Peyer's patch (tissue), 4 donors: ENCODE measurements at regions not wholly inside any gene's neighbourhood (a gene's known extent, or its start where the extent isn't known, plus 50 kb on each side); places are given as distances from the start of the nearest gene placed in this dataset.

Source experiments
- DNase-seq, 3 donors: peaks; one replicate each; pipeline ENCODE4 v3.0.0-alpha.2; 2017 to 2019
- H3K27ac ChIP-seq, 4 donors: fragments of 200-600 bp; sonication (generic); one replicate each; pipeline ENCODE4 v1.5.1; 2016 to 2019
- H3K27me3 ChIP-seq, 2 donors: fragments of 200-600 bp; sonication (generic); one replicate each; pipeline ENCODE4 v1.5.1; 2019
- H3K36me3 ChIP-seq, 3 donors: fragments of 200-600 bp; sonication (generic); one replicate each; pipeline ENCODE4 v1.5.1; 2016 to 2019
- H3K4me1 ChIP-seq, 4 donors: fragments of 200-600 bp; sonication (generic); one replicate each; pipeline ENCODE4 v1.5.1; 2016 to 2019
- H3K4me3 ChIP-seq, 4 donors: fragments of 200-600 bp; sonication (generic); 1 replicate in 3 of 4; 2 replicates in 1 of 4; pipeline ENCODE4 v1.5.1; 2016 to 2019; ENCODE audit warnings: mild to moderate bottlenecking in 1 of 4
- H3K9me3 ChIP-seq, 4 donors: fragments of 200-600 bp; sonication (generic); one replicate each; pipeline ENCODE4 v1.5.1; 2016 to 2019; ENCODE audit warnings: mild to moderate bottlenecking in 1 of 4
- POLR2A ChIP-seq, 2 donors: fragments of 450-650 bp; IDR thresholded peaks; one replicate each; pipeline ENCODE4 v1.5.1; 2017; ENCODE audit warnings: antibody characterized with exemption in 2 of 2, mild to moderate bottlenecking in 2 of 2, moderate library complexity in 2 of 2
- TF ChIP-seq, protein P1 (sequence below), 6 experiments: fragments of 450-650 bp in 4 of 6; fragments of 200-600 bp in 2 of 6; sonication (generic) in 1 of 6; IDR thresholded peaks; one replicate each; pipeline ENCODE4 v1.5.1; 2017 to 2019; ENCODE audit warnings: antibody characterized with exemption in 6 of 6, mild to moderate bottlenecking in 3 of 6, moderate library complexity in 1 of 6

DNA sequence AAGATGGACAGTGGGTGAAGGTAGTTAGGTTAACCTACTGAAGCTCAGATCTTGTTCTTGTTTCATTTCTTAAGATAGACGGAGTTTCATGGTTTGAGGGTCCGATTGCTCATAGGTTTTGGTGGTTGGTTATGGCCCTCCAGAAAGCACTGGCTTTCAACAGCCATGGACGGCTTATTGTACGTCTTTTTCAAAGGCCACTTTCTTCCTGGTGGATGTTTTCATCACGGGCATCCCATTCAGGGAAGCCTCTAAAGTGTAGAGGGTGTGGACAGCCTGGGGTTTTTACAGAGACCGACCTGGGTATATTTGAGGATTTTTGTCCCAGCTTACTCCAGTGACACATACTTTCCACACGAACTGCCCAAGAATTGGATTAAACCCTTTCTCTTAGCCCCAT, 132.7 kb upstream of the ONECUT1 start:
- Histone ChIP-seq H3K4me3 (no peak overlapping the region), H3K9me3 (no peaks in the 10 kb centered on the region), H3K36me3 (no peaks in the 10 kb centered on the region), H3K27ac (no peak overlapping the region), H3K27me3 (no peaks in the 10 kb centered on the region), H3K4me1 (no peaks in the 10 kb centered on the region)
- TF ChIP-seq, protein P1, sequence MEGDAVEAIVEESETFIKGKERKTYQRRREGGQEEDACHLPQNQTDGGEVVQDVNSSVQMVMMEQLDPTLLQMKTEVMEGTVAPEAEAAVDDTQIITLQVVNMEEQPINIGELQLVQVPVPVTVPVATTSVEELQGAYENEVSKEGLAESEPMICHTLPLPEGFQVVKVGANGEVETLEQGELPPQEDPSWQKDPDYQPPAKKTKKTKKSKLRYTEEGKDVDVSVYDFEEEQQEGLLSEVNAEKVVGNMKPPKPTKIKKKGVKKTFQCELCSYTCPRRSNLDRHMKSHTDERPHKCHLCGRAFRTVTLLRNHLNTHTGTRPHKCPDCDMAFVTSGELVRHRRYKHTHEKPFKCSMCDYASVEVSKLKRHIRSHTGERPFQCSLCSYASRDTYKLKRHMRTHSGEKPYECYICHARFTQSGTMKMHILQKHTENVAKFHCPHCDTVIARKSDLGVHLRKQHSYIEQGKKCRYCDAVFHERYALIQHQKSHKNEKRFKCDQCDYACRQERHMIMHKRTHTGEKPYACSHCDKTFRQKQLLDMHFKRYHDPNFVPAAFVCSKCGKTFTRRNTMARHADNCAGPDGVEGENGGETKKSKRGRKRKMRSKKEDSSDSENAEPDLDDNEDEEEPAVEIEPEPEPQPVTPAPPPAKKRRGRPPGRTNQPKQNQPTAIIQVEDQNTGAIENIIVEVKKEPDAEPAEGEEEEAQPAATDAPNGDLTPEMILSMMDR (IDR thresholded peaks at IDR 0.05), result no peak
- TF ChIP-seq POLR2A (IDR thresholded peaks at IDR 0.05), result no peak
- no peak for DNase-seq

DNA sequence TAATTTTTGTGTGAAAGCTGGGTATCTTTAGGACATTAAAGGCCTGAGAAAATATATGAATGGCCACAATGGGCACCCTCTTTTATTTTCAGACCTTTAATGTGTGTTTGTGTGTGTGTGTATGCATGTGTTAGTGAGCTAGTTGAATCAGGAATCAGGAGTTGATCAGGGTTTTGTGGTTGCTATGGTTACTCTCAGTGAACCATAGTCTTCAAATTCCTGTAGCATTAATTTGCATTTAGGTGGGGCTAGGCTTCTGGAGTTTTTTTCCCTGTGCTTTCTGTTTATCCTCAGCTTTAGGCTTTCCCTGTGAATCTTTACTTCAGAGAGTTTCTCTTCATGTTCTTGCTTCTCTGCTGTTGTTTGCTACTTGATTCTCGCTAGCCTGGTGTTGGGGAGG, 122.0 kb upstream of the ONECUT1 start:
- TF ChIP-seq, protein P1 (IDR thresholded peaks at IDR 0.05), result no peak
- TF ChIP-seq POLR2A (IDR thresholded peaks at IDR 0.05), result no peak
- no peaks in the 10 kb centered on the region for H3K36me3 ChIP-seq
- H3K9me3 ChIP-seq, result no peaks in the 10 kb centered on the region
- H3K27ac ChIP-seq, result no peak overlapping the region
- no peak overlapping the region for H3K4me3 ChIP-seq
- DNase-seq, result no peak
- H3K27me3 ChIP-seq, result no peaks in the 10 kb centered on the region
- no peaks in the 10 kb centered on the region for H3K4me1 ChIP-seq

DNA sequence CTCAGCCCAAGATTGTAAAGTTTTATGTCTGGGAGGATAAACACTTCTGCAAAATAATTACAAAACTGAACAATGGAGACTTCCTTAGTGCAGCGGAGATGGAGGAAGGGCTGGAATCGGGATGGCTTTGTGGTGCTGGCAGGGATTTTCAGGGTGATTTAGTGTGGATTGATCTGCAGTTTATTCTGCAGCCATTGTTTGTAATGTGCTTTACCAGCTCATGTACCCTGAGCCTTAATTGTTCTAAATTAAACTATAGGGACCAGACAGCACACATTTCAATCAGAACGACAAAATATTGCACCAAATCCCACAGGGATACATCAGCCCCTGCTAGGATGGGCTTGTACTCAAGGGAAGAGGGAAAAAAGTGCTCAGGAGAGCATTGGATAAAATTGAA, 103.2 kb upstream of the ONECUT1 start:
- Histone ChIP-seq H3K4me1 (no peaks in the 10 kb centered on the region), H3K27me3 (no peaks in the 10 kb centered on the region), H3K4me3 (no peak overlapping the region), H3K27ac (no peak overlapping the region), H3K9me3 (no peaks in the 10 kb centered on the region), H3K36me3 (no peaks in the 10 kb centered on the region)
- DNase-seq, result no peak
- no peak for TF ChIP-seq POLR2A (IDR thresholded peaks at IDR 0.05)
- TF ChIP-seq, protein P1 (IDR thresholded peaks at IDR 0.05), result no peak

DNA sequence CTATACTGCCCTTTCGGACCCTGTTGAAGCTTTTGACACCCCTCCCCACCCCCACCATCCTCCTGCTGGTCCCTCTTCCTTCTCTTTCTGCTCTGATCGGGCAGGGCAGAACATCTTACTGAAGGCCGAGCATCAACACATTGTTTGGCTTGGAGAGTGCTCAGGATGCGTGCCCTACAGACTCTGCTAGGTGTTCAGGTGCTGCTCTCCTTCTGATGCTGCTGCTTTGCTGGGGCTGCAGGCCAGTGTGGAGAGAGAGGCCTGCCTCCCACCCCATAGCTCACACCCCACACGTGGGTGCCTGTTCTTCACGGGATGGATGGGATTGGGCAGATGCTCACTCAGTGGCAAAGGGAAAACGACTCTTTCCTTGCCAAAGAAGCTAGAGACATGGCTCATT, 89.8 kb upstream of the ONECUT1 start:
- Histone ChIP-seq H3K27me3 (no peaks in the 10 kb centered on the region), H3K9me3 (no peaks in the 10 kb centered on the region), H3K36me3 (no peaks in the 10 kb centered on the region), H3K4me3 (no peak overlapping the region), H3K27ac (no peak overlapping the region), H3K4me1 (no peaks in the 10 kb centered on the region)
- TF ChIP-seq, protein P1 (IDR thresholded peaks at IDR 0.05), result no peak
- TF ChIP-seq POLR2A (IDR thresholded peaks at IDR 0.05), result no peak
- no peak for DNase-seq

DNA sequence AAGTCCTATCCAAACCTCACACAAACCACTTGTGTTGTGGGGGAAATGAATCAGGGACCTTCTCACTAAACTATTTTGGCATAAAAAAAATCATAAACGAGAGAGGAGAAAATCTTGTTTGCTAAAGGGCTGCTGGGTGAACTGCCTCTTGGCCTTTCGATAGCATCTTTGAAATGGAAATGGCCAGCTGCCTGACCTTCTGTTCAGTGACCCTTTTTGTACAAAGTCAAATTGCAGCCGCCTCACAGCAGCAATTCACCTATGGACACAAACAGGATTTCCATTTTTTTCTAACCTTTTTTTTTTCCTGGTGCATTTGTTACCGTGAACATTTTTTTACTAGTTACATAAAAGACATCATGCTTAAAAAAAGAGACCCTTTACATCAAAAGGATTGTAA, 89.0 kb upstream of the ONECUT1 start:
- TF ChIP-seq, protein P1 (IDR thresholded peaks at IDR 0.05), result no peak
- no peak for TF ChIP-seq POLR2A (IDR thresholded peaks at IDR 0.05)
- no peaks in the 10 kb centered on the region for H3K4me1 ChIP-seq
- H3K36me3 ChIP-seq, result no peaks in the 10 kb centered on the region
- no peaks in the 10 kb centered on the region for H3K27me3 ChIP-seq
- no peak overlapping the region for H3K4me3 ChIP-seq
- H3K9me3 ChIP-seq, result no peaks in the 10 kb centered on the region
- no peak for DNase-seq
- no peak overlapping the region for H3K27ac ChIP-seq

DNA sequence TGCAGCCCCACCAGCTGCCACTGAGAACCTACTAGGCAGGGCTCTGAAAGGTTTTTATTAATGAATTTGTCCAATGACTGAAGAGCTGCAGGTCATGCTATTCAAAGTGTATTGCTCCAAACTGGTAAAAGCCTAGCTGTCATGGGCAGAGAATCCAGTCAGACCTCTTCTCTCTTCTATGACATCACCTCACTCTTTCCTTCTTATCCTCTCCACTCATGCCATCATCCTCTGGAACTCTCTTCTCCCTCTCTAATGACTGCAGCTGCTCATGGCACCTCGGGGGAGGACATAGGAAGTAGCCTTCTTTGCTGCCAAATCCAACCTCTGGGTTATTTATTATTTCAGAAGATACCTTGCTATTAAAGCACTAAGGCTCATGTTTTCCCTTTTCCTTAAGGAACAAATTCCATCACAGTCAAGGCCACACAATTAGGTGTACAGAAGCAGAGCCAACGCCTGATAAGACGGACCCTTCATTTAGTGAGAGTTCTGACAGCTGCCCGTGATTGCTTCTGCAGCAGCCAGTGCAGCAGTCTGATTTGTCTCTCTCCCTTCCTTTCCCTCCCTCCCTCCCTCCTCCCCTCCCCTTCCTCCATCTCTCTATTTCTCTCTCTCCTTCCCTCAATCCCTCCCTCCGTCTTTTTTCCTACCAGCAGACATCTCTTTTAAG, 87.0 kb upstream of the ONECUT1 start:
- Histone ChIP-seq H3K9me3 (no peaks in the 10 kb centered on the region), H3K27ac (no peak overlapping the region), H3K27me3 (no peaks in the 10 kb centered on the region), H3K4me3 (no peak overlapping the region), H3K36me3 (no peaks in the 10 kb centered on the region), H3K4me1 (no peaks in the 10 kb centered on the region)
- TF ChIP-seq POLR2A (IDR thresholded peaks at IDR 0.05), result no peak
- TF ChIP-seq, protein P1 (IDR thresholded peaks at IDR 0.05), result no peak
- DNase-seq, result no peak
